WTC11 (cell line): ENCODE measurements at regions not wholly inside any gene's neighbourhood (a gene's known extent, or its start where the extent isn't known, plus 50 kb on each side); places are given as distances from the start of the nearest gene placed in this dataset.

ENCODE experiments used
- ATAC-seq: fragments of 200-7000 bp; cut with Tn5 transposase; 2 replicates; pipeline ENCODE4 v1.10.0; 2021; ENCODE audit warnings: mild to moderate bottlenecking, moderate library complexity
- CTCF ChIA-PET: fragments of 300-600 bp; sonication (Branson Sonifier 250); formaldehyde crosslinking; loops from one replicate; lab custom pipeline; 2021; ENCODE audit warnings: antibody characterized with exemption; lab: Charles Lee
- POLR2A ChIA-PET: fragments of 350-600 bp; sonication (Branson Sonifier 250); formaldehyde crosslinking; loops from one replicate; lab custom pipeline; 2021; ENCODE audit warnings: antibody characterized with exemption; lab: Charles Lee
- DNase-seq: peaks from one replicate; pipeline ENCODE4 v3.0.0; 2021; ENCODE audit warnings: low spot score
- H3K27ac Mint-ChIP-seq: 2 replicates; pipeline ENCODE4 v1.8.0; 2021; ENCODE audit warnings: mixed read lengths
- H3K27me3 Mint-ChIP-seq: 2 replicates; pipeline ENCODE4 v1.8.0; 2021; ENCODE audit warnings: low read depth, mild to moderate bottlenecking, moderate library complexity, mixed read lengths
- H3K36me3 Mint-ChIP-seq: 2 replicates; pipeline ENCODE4 v1.8.0; 2021; ENCODE audit warnings: mixed read lengths
- H3K4me1 Mint-ChIP-seq: 2 replicates; pipeline ENCODE4 v1.8.0; 2022; ENCODE audit warnings: mixed read lengths
- H3K4me3 Mint-ChIP-seq: 2 replicates; pipeline ENCODE4 v1.8.0; 2021; ENCODE audit warnings: mild to moderate bottlenecking, moderate library complexity, mixed read lengths
- H3K9me3 Mint-ChIP-seq: 2 replicates; pipeline ENCODE4 v1.8.0; 2021; ENCODE audit warnings: mixed read lengths
- ELF4 ChIP-seq: sonication (generic); formaldehyde crosslinking; IDR thresholded peaks from 2 replicates; pipeline ENCODE4 v1.8.1; 2022; ENCODE audit warnings: low read depth, mild to moderate bottlenecking, moderate library complexity, missing genetic modification reagents
- JUN ChIP-seq: sonication (generic); formaldehyde crosslinking; IDR thresholded peaks from 2 replicates; pipeline ENCODE4 v1.8.0; 2023; ENCODE audit warnings: mild to moderate bottlenecking, missing genetic modification reagents
- MYBL2 ChIP-seq: sonication (generic); formaldehyde crosslinking; IDR thresholded peaks from 2 replicates; pipeline ENCODE4 v1.8.1; 2023; ENCODE audit warnings: mild to moderate bottlenecking, moderate library complexity, missing genetic modification reagents
- NFE2L1 ChIP-seq: sonication (generic); formaldehyde crosslinking; IDR thresholded peaks from 2 replicates; pipeline ENCODE4 v1.8.1; 2023; ENCODE audit warnings: missing genetic modification reagents
- NFYB ChIP-seq: sonication (generic); formaldehyde crosslinking; conservative IDR thresholded peaks from 2 replicates; pipeline ENCODE4 v1.8.0; 2022; ENCODE audit warnings: low read depth, missing genetic modification reagents
- NR1H2 ChIP-seq: sonication (generic); formaldehyde crosslinking; IDR thresholded peaks from 2 replicates; pipeline ENCODE4 v1.9.0; 2021; ENCODE audit warnings: mild to moderate bottlenecking, moderate library complexity, missing genetic modification reagents
- NR2C2 ChIP-seq: sonication (generic); formaldehyde crosslinking; IDR thresholded peaks from 2 replicates; pipeline ENCODE4 v1.8.0; 2022; ENCODE audit warnings: mild to moderate bottlenecking, missing genetic modification reagents
- OVOL2 ChIP-seq: fragments of 250-450 bp; sonication (Bioruptor Pico); IDR thresholded peaks from 2 replicates; pipeline ENCODE4 v1.9.0; 2021; ENCODE audit warnings: mild to moderate bottlenecking, borderline replicate concordance
- RELA ChIP-seq: sonication (generic); formaldehyde crosslinking; IDR thresholded peaks from 2 replicates; pipeline ENCODE4 v1.8.1; 2022; ENCODE audit warnings: missing genetic modification reagents, mild to moderate bottlenecking, borderline replicate concordance
- SMAD4 ChIP-seq: sonication (generic); formaldehyde crosslinking; IDR thresholded peaks from 2 replicates; pipeline ENCODE4 v1.8.0; 2022; ENCODE audit warnings: mild to moderate bottlenecking, missing genetic modification reagents
- ZNF232 ChIP-seq: sonication (generic); formaldehyde crosslinking; IDR thresholded peaks from 2 replicates; pipeline ENCODE4 v1.8.0; 2022; ENCODE audit warnings: mild to moderate bottlenecking, missing genetic modification reagents
- TF ChIP-seq, protein P1 (sequence below): sonication (generic); formaldehyde crosslinking; IDR thresholded peaks from 2 replicates; pipeline ENCODE4 v1.8.0; 2022; ENCODE audit warnings: mild to moderate bottlenecking, missing genetic modification reagents
- TF ChIP-seq, protein P2 (sequence below): sonication (generic); formaldehyde crosslinking; IDR thresholded peaks from 2 replicates; pipeline ENCODE4 v1.8.1; 2023; ENCODE audit warnings: mild to moderate bottlenecking, missing genetic modification reagents
- TF ChIP-seq, protein P3 (sequence below): fragments of 200-600 bp; IDR thresholded peaks from 2 replicates; pipeline ENCODE4 v1.8.0; 2022; ENCODE audit warnings: antibody characterized with exemption
- TF ChIP-seq, protein P4 (sequence below): sonication (generic); formaldehyde crosslinking; IDR thresholded peaks from 2 replicates; pipeline ENCODE4 v1.8.1; 2022; ENCODE audit warnings: mild to moderate bottlenecking, moderate library complexity, missing genetic modification reagents
- TF ChIP-seq, protein P5 (sequence below): sonication (generic); formaldehyde crosslinking; conservative IDR thresholded peaks from 2 replicates; pipeline ENCODE4 v1.8.1; 2022; ENCODE audit warnings: mild to moderate bottlenecking, missing genetic modification reagents
- TF ChIP-seq, protein P6 (sequence below): sonication (generic); formaldehyde crosslinking; IDR thresholded peaks from 2 replicates; pipeline ENCODE4 v1.8.1; 2022; ENCODE audit warnings: low read depth, mild to moderate bottlenecking, moderate library complexity, missing genetic modification reagents, borderline replicate concordance
- TF ChIP-seq, protein P7 (sequence below): fragments of 250-450 bp; sonication (Bioruptor Pico); IDR thresholded peaks from 2 replicates; pipeline ENCODE4 v1.8.0; 2021; ENCODE audit warnings: mild to moderate bottlenecking

DNA sequence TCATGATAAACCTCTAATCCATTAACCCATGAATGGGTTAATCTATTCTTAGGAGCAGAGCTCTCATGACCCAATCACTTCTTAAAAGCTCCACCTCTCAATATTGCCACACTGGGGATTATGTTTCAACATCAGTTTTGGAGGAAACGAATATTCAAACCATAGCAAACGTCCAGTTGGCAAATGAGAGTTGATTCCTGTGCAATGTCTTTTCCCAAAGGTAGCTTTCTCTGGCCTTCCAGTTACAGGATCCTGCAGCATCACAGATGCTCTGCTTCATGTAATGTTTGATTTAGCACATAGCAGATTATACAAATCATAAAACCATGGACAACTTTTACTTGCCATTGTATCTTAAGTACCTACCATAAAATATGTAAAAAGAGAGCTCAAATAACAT lies 481.0 kb downstream of the TNS1 start (continued):
- TF ChIP-seq MYBL2 (no peak), SMAD4 (CRISPR knock-in tag) (no peak), NFYB (CRISPR knock-in tag) (no peak), ELF4 (CRISPR knock-in tag) (no peak), NFE2L1 (CRISPR knock-in tag) (no peak), RELA (no peak)
- TF ChIP-seq, protein P1, sequence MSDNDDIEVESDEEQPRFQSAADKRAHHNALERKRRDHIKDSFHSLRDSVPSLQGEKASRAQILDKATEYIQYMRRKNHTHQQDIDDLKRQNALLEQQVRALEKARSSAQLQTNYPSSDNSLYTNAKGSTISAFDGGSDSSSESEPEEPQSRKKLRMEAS (CRISPR knock-in tag): no peak
- TF ChIP-seq, protein P2, sequence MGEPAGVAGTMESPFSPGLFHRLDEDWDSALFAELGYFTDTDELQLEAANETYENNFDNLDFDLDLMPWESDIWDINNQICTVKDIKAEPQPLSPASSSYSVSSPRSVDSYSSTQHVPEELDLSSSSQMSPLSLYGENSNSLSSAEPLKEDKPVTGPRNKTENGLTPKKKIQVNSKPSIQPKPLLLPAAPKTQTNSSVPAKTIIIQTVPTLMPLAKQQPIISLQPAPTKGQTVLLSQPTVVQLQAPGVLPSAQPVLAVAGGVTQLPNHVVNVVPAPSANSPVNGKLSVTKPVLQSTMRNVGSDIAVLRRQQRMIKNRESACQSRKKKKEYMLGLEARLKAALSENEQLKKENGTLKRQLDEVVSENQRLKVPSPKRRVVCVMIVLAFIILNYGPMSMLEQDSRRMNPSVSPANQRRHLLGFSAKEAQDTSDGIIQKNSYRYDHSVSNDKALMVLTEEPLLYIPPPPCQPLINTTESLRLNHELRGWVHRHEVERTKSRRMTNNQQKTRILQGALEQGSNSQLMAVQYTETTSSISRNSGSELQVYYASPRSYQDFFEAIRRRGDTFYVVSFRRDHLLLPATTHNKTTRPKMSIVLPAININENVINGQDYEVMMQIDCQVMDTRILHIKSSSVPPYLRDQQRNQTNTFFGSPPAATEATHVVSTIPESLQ (CRISPR knock-in tag): no peak

DNA sequence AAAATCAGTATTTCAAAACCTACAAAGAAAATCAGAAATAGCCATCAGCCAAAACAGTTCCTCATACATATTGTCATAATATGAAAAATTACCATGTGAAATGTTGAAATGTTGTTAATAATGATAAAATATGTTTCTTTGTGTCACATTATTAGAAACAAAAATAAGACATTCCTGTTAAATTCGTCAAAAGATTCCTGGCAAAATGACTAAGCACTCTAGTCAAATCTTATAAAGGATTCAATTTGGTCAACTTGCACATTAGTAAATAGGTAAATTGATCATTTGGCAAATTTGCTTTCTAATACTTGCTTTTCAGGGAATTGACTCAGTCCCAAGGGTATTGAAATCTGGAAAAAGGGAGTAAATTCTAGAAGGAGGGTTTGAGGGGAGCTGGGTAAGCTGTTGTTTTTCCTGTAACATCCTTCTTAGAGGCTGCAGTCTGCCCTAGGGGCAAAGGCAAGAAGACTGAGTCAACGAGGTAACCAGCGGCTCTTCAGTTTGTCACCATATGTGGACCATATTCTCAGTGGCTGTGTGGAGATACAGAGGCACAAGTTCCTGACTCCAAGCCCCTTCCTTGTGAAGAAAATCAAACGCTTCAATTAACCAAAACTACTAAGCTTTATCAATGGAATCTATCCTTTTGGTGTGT lies 482.3 kb downstream of the TNS1 start:
- no peak overlapping the region for H3K27ac Mint-ChIP-seq

More for the DNA sequence above, 482.3 kb downstream of the TNS1 start:
- POLR2A ChIA-PET: no interaction called here
- H3K9me3 Mint-ChIP-seq: no peaks in the 10 kb centered on the region
- TF ChIP-seq JUN (CRISPR knock-in tag) (no peak), NR2C2 (CRISPR knock-in tag) (no peak), OVOL2 (CRISPR knock-in tag) (no peak), NR1H2 (CRISPR knock-in tag) (no peak), ZNF232 (CRISPR knock-in tag) (no peak)
- TF ChIP-seq, protein P3, sequence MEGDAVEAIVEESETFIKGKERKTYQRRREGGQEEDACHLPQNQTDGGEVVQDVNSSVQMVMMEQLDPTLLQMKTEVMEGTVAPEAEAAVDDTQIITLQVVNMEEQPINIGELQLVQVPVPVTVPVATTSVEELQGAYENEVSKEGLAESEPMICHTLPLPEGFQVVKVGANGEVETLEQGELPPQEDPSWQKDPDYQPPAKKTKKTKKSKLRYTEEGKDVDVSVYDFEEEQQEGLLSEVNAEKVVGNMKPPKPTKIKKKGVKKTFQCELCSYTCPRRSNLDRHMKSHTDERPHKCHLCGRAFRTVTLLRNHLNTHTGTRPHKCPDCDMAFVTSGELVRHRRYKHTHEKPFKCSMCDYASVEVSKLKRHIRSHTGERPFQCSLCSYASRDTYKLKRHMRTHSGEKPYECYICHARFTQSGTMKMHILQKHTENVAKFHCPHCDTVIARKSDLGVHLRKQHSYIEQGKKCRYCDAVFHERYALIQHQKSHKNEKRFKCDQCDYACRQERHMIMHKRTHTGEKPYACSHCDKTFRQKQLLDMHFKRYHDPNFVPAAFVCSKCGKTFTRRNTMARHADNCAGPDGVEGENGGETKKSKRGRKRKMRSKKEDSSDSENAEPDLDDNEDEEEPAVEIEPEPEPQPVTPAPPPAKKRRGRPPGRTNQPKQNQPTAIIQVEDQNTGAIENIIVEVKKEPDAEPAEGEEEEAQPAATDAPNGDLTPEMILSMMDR: no peak
- TF ChIP-seq, protein P4, sequence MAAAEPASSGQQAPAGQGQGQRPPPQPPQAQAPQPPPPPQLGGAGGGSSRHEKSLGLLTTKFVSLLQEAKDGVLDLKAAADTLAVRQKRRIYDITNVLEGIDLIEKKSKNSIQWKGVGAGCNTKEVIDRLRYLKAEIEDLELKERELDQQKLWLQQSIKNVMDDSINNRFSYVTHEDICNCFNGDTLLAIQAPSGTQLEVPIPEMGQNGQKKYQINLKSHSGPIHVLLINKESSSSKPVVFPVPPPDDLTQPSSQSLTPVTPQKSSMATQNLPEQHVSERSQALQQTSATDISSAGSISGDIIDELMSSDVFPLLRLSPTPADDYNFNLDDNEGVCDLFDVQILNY: no peak
- TF ChIP-seq, protein P5, sequence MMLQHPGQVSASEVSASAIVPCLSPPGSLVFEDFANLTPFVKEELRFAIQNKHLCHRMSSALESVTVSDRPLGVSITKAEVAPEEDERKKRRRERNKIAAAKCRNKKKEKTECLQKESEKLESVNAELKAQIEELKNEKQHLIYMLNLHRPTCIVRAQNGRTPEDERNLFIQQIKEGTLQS: no peak
- TF ChIP-seq, protein P6, sequence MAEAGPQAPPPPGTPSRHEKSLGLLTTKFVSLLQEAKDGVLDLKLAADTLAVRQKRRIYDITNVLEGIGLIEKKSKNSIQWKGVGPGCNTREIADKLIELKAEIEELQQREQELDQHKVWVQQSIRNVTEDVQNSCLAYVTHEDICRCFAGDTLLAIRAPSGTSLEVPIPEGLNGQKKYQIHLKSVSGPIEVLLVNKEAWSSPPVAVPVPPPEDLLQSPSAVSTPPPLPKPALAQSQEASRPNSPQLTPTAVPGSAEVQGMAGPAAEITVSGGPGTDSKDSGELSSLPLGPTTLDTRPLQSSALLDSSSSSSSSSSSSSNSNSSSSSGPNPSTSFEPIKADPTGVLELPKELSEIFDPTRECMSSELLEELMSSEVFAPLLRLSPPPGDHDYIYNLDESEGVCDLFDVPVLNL (CRISPR knock-in tag): no peak
- TF ChIP-seq, protein P7, sequence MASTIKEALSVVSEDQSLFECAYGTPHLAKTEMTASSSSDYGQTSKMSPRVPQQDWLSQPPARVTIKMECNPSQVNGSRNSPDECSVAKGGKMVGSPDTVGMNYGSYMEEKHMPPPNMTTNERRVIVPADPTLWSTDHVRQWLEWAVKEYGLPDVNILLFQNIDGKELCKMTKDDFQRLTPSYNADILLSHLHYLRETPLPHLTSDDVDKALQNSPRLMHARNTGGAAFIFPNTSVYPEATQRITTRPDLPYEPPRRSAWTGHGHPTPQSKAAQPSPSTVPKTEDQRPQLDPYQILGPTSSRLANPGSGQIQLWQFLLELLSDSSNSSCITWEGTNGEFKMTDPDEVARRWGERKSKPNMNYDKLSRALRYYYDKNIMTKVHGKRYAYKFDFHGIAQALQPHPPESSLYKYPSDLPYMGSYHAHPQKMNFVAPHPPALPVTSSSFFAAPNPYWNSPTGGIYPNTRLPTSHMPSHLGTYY (CRISPR knock-in tag): no peak
- no peaks in the 10 kb centered on the region for H3K36me3 Mint-ChIP-seq
- H3K4me1 Mint-ChIP-seq: no peaks in the 10 kb centered on the region
- no peaks in the 10 kb centered on the region; the same call in 1 of the 2 replicates for H3K27me3 Mint-ChIP-seq
- no peak for DNase-seq
- H3K4me3 Mint-ChIP-seq: no peak overlapping the region
- no peak for ATAC-seq
- CTCF ChIA-PET: interaction anchor here (1.6 to 3.6 kb wide), 3 partner anchors 10 to 194 kb away, joined by 5 to 16 read pairs (median 6); no protein-coding TSS in a partner anchor
